ENCODE measurements at regions not wholly inside any gene's neighbourhood (a gene's known extent, or its start where the extent isn't known, plus 50 kb on each side); places are given as distances from the start of the nearest gene placed in this dataset.

GRCh38 chr4:164293743-164294142 is 460.2 kb upstream of the SMIM31 start:
- TF ChIP-seq POLR2AphosphoS5 (IDR thresholded peaks at IDR 0.05) (no peak), POLR2A (IDR thresholded peaks at IDR 0.05) (no peak)
- TF ChIP-seq, protein P1, sequence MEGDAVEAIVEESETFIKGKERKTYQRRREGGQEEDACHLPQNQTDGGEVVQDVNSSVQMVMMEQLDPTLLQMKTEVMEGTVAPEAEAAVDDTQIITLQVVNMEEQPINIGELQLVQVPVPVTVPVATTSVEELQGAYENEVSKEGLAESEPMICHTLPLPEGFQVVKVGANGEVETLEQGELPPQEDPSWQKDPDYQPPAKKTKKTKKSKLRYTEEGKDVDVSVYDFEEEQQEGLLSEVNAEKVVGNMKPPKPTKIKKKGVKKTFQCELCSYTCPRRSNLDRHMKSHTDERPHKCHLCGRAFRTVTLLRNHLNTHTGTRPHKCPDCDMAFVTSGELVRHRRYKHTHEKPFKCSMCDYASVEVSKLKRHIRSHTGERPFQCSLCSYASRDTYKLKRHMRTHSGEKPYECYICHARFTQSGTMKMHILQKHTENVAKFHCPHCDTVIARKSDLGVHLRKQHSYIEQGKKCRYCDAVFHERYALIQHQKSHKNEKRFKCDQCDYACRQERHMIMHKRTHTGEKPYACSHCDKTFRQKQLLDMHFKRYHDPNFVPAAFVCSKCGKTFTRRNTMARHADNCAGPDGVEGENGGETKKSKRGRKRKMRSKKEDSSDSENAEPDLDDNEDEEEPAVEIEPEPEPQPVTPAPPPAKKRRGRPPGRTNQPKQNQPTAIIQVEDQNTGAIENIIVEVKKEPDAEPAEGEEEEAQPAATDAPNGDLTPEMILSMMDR (IDR thresholded peaks at IDR 0.05), result no peak
- no peak for DNase-seq (ENCODE audit: low spot score in 2 of 2)
- no peaks in the 10 kb centered on the region for H3K36me3 ChIP-seq
- H3K4me3 ChIP-seq, result no peak overlapping the region
- no peaks in the 10 kb centered on the region for H3K4me1 ChIP-seq
- no peak overlapping the region for H3K27ac ChIP-seq
- H3K9me3 ChIP-seq, result no peaks in the 10 kb centered on the region
- intact Hi-C loops (cut with DNase I; ENCODE audit: low total_unique reads), result no loop called here
- H3K27me3 ChIP-seq, result no peaks in the 10 kb centered on the region

GRCh38 chr4:164301430-164301829 is 452.5 kb upstream of the SMIM31 start:
- TF ChIP-seq, protein P1 (IDR thresholded peaks at IDR 0.05), result no peak
- no peak for TF ChIP-seq POLR2AphosphoS5 (IDR thresholded peaks at IDR 0.05)
- TF ChIP-seq POLR2A (IDR thresholded peaks at IDR 0.05), result no peak
- intact Hi-C loops (cut with DNase I; ENCODE audit: low total_unique reads), result no loop called here
- DNase-seq (ENCODE audit: low spot score in 2 of 2), result no peak

DNA sequence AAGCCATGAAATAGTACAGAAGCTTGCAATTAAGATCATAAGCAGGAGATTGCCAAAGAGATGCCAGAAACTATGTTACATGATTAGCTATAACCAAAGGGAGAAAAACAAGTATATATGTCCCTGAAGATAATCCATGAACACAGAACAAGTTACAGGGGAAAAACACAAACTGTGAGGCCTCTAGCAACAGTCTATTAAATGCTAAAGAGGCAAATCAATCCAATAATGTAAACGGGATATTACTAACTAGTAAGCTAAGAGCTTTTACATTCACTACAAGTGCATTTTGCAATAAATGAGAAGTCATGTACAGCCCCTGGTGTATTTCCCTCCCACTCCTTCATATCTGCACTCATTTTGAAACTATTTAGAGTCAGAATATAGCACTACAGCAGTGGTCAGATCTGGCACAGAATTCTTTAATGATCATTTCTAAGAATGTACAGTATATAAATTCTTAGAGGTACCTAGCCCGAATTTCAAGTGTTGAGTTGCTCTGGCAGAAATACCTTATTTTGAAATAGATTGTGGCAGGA is 449.8 kb upstream of the SMIM31 start:
- Histone ChIP-seq H3K36me3 (no peaks in the 10 kb centered on the region), H3K27ac (no peak overlapping the region), H3K4me1 (no peaks in the 10 kb centered on the region), H3K4me3 (no peak overlapping the region), H3K9me3 (no peaks in the 10 kb centered on the region), H3K27me3 (no peaks in the 10 kb centered on the region)
- intact Hi-C loops (cut with DNase I; ENCODE audit: low total_unique reads), result no loop called here
- TF ChIP-seq, protein P1 (IDR thresholded peaks at IDR 0.05), result no peak
- TF ChIP-seq POLR2AphosphoS5 (IDR thresholded peaks at IDR 0.05), result no peak
- TF ChIP-seq POLR2A (IDR thresholded peaks at IDR 0.05), result no peak
- no peak for DNase-seq (ENCODE audit: low spot score in 2 of 2)

More at GRCh38 chr4:164301430-164301829, 452.5 kb upstream of the SMIM31 start:
- no peaks in the 10 kb centered on the region for H3K36me3 ChIP-seq
- H3K4me3 ChIP-seq, result no peak overlapping the region
- no peaks in the 10 kb centered on the region for H3K9me3 ChIP-seq
- H3K4me1 ChIP-seq, result no peaks in the 10 kb centered on the region
- H3K27me3 ChIP-seq, result no peaks in the 10 kb centered on the region
- no peak overlapping the region for H3K27ac ChIP-seq

- no peaks in the 10 kb centered on the region for H3K36me3 ChIP-seq
- no peaks in the 10 kb centered on the region for H3K4me1 ChIP-seq
- TF ChIP-seq, protein P1 (IDR thresholded peaks at IDR 0.05), result no peak
- TF ChIP-seq POLR2A (IDR thresholded peaks at IDR 0.05) (no peak), POLR2AphosphoS5 (IDR thresholded peaks at IDR 0.05) (no peak)
- H3K9me3 ChIP-seq, result no peaks in the 10 kb centered on the region
- intact Hi-C loops (cut with DNase I; ENCODE audit: low total_unique reads), result no loop called here
- no peak overlapping the region for H3K27ac ChIP-seq
- no peaks in the 10 kb centered on the region for H3K27me3 ChIP-seq
- H3K4me3 ChIP-seq, result no peak overlapping the region
- no peak for DNase-seq (ENCODE audit: low spot score in 2 of 2)
Observed at GRCh38 chr4:164304861-164305260, 449.1 kb upstream of the SMIM31 start.

- no peak for TF ChIP-seq POLR2A (IDR thresholded peaks at IDR 0.05)
- Histone ChIP-seq H3K4me1 (no peaks in the 10 kb centered on the region), H3K27me3 (no peaks in the 10 kb centered on the region), H3K36me3 (no peaks in the 10 kb centered on the region), H3K27ac (no peak overlapping the region), H3K4me3 (no peak overlapping the region), H3K9me3 (no peaks in the 10 kb centered on the region)
- no peak for DNase-seq (ENCODE audit: low spot score in 2 of 2)
- intact Hi-C loops (cut with DNase I; ENCODE audit: low total_unique reads), result no loop called here
Observed at GRCh38 chr4:164307262-164307661, 446.7 kb upstream of the SMIM31 start.

GRCh38 chr4:164312671-164313070 is 441.3 kb upstream of the SMIM31 start:
- H3K4me3 ChIP-seq, result no peak overlapping the region
- H3K27ac ChIP-seq, result no peak overlapping the region
- H3K36me3 ChIP-seq, result no peaks in the 10 kb centered on the region
- H3K4me1 ChIP-seq, result no peaks in the 10 kb centered on the region
- no peaks in the 10 kb centered on the region for H3K9me3 ChIP-seq
- intact Hi-C loops (cut with DNase I; ENCODE audit: low total_unique reads), result no loop called here
- TF ChIP-seq POLR2A (IDR thresholded peaks at IDR 0.05) (no peak), POLR2AphosphoS5 (IDR thresholded peaks at IDR 0.05) (no peak)
- TF ChIP-seq, protein P1 (IDR thresholded peaks at IDR 0.05), result no peak
- no peak for DNase-seq (ENCODE audit: low spot score in 2 of 2)
- H3K27me3 ChIP-seq, result no peaks in the 10 kb centered on the region

All from breast epithelium (tissue), 4 donors.